HCT116 (cell line): ENCODE measurements at regions not wholly inside any gene's neighbourhood (a gene's known extent, or its start where the extent isn't known, plus 50 kb on each side); places are given as distances from the start of the nearest gene placed in this dataset.

Experiments
- ATF3 ChIP-seq: IDR thresholded peaks from 2 replicates; pipeline ENCODE4 v1.6.1; 2012
- EZH2 ChIP-seq: fragments of 200-600 bp; sonication (generic); IDR thresholded peaks from 2 replicates; pipeline ENCODE4 v1.6.1; 2017; ENCODE audit warnings: antibody characterized with exemption, mixed run types

DNA sequence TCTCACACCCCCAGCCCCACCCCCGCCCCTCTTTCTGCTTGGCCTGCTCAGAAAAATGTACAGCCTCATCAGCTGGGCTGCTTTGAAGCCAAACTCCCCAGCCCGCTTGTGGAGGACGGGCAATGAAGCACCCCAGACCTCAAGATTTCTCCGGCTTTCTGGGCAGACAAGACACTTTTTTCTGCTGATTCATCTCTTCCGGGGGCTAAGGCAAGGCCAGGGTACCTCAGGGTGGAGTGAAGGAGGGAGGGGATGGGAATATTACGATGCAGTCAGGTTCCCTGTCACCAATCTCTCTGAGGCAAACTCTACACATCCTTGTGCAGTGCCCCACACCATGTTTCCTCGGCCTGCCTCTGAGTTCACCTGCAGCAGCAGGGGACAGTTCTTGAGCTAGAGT is 66.9 kb upstream of the ATP6AP2 start:
- no peak for TF ChIP-seq ATF3
- TF ChIP-seq EZH2, result no peak
